ENCODE measurements at regions not wholly inside any gene's neighbourhood (a gene's known extent, or its start where the extent isn't known, plus 50 kb on each side); places are given as distances from the start of the nearest gene placed in this dataset.

DNA sequence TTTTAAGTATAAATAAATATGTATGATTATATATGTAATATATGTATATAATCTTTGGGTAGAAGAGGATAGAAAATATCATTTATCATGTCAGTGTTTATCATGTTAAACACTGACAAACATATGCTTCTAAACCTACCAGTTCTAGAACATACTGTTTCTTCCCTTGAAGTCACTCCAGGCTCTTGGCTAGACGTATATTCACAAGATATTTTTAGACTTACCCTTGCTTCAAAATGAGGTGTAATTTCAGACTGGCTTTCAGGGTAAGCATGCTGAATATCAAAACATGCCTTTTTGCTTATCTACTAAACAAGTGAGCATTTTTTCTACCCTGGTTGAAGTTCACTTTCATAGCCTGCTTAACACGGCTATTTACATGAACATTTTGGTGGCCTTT is 642.4 kb upstream of the PKDCC start:
- no peak for DNase-seq (ENCODE audit: low spot score)

DNA sequence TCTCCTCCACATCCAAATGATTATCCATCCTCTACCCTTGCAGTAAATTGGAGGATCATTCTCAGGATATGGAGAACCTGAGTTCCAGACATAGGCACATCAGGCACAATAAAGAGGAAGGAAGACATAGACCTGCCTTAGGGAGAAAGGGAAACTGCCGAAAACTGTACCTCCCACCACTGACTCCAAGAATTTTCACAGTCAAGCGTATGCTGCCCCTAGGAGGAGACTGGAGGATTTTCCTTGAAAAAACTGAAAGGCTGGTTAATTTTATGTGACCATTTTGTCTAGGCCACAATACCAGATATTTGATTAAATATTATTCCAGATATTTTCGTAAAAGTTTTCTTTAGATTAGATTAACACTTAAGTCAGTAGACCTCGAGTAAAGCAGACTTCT is 638.5 kb upstream of the PKDCC start:
- no peak for DNase-seq (ENCODE audit: low spot score)

DNA sequence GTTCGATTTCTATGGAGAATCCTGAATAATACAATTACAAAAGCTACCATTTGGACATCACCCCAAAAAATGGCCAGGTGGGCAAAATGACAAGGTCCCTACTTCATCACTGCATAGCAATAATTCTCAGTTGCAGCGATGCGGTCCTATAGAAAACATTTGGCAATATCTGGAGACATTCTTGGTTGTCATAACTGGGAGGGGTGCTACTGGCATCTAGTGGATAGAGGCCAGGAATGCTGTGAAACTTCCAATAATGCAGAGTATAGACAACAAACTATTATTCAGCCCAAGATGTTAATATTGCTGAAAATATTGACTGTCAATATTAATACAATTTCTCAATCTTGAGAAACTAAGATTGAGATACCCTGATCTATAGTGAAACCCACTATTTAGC is 637.8 kb upstream of the PKDCC start:
- DNase-seq (ENCODE audit: low spot score): no peak

DNA sequence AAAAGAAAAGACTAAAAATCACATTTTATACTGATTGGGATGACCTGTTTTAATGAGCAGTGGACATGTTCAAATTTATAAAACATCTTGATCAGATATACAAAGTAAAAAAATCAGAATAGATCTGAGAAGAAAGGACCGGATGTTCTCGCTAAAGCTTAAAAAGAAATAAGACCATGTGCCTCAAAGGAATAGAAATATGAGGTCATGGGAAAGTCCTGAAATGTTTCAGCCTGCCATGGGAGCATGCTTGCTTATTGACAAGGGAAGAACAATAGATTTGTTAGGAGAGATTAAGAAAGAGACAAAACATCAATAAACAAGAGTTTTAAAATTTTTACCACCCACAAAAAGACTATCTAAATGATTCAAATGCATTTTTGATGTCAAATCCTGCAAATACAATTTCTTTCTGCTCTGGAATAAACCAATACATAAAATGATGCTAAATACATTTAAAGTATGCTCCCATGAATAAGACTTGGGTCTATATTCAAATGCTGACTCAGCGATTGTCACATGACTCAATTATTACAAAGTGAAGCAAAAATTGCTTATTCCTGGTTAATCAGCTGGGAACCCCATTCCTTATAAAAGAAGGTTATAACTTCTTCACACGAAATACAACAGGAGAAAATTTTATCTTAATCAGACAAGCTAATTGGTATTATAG is 633.9 kb upstream of the PKDCC start:
- no peak for DNase-seq (ENCODE audit: low spot score)

DNA sequence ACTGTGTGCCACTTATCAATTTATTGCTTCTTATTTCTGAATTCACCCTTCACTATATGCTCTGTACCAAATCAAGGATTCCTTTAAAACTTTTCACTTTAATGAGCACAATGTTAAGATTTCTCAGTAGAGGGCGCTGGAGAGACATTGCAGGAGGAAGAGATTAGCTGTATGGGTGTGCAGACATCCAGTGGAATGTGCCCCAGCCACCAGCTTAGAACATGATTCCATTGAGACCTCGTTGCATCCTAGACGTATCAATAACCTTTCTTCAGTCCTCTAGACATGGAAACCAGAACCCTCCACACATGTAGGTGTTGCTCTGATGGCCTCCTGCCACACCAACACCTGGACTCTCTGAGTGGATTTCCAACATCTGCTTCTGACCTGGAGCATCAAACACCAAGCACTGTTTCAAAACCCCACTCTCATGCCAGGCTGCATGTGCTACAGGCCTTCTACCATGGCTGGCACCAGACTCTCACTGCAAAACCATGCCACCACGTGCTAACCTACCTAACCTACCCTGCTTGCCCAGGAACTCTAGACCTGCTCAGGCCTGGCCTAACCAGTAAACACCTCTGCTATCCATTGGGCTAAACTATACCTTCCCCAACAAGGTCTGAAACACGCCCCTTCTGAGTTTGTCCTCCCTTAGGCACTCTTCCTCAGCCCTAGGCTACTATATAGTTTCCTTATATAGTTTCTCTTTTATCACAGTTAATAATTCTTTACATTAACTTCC is 633.2 kb upstream of the PKDCC start:
- peak; percentile 61 for DNase-seq (ENCODE audit: low spot score)

DNA sequence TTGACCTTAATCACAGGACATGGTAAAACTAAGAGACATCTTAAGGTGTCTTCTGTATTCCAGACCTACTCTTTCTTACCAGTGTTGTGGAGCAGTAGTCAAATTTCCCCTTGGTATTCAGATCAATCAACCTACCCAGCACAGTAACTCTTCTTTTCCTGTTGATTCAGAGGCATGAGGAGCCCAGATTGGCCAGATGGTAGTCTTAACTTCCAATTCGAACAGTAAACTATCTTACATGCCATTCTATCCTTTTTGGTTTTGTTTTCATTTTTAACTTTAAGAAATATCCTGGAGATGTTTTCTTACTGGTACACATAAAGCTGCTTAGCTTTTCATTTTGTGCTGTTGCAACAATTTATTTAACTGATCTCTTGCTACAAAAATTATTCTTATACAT is 630.3 kb upstream of the PKDCC start:
- DNase-seq (ENCODE audit: low spot score): no peak

DNA sequence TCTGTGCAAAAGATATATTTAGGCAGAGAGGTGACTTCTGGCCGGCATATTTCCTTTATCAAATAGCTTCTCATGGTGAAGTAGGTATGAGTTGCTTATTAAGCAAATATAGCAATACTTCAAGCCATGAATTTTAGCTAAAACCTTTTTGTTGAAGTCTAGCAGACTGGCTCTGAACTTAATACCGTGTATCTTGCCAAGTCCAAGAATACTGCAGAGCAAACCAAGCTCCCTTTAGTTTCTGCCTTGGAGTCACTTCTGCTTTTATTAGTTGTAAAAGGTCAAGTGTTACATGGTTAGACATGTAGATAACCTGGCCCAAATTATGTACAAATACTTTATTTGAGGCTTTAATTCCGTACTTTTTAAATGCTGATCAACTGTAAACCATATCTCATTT is 627.6 kb upstream of the PKDCC start:
- no peak for DNase-seq (ENCODE audit: low spot score)

DNA sequence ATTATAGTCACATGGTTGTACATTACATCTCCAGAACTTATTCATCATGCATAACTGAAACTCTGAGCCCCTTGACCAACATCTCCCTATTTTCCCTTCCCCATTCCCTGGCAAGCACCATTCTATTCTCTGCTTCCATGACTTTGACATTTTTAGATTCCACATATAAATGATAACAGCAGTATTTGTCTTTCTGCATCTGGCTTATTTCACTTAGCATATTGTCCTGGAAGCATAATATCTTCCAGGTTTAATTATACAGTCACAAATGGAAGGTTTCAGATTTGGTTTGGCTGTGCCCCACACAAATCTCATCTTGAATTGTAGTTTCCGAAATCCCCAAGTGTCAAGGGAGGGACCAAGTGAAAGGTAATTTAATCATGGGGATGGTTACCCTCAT is 626.9 kb upstream of the PKDCC start:
- DNase-seq (ENCODE audit: low spot score): no peak

DNA sequence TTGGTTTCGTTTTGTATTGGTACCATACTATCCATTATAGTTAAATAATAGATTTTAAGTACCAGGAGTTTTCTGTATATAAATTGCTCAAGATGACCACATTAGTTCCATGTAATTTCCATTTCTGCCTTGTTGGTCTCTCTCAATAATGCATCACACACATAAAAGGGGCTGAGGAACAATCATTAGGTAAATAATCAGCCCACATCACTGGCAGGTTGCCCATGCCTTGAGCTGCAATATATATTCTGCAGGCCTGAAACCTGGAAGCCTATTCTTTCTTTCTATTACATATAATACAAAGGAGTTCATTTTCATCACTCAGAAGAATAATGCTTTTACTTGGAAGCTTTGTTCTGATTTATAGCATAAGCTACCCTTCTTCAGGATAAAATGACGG is 616.1 kb upstream of the PKDCC start:
- DNase-seq (ENCODE audit: low spot score): no peak

DNA sequence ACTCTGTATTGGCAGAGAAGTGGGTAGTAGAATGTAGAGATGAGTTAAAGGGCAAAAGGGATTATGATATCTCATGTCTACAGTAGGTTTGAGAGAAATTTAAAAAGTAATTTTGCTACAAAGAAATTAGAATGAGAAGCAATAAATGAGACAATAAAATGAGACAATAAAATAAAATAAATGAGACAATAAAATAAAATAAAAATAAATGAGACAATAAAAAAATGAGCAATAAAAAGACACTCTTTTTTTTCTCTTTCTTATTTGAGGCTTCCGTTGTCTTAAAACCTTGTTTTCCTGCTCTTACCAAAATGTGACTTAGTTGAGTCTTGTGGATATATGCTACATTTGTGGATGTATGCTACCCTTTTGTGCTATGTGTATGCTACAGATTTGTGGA is 615.4 kb upstream of the PKDCC start:
- no peak for DNase-seq (ENCODE audit: low spot score)

DNA sequence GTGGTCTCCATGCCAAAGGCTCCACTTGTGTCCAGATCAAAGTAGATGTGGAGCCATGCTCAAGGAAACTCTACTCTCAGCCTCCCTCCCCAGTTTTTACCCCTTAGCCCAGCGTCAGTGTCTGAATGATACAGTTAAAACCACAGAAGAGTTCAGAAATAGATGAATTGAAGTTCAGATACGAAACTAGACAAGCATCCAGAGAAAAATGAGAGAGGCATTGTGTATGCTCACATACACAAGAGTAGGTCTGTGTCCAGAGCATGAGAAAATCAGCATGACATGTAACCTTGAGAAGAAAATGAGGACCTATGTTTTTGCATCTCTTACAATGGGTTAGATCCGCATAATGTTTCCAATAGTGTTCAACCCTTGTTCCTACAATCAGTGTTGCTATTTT is 612.8 kb upstream of the PKDCC start:
- DNase-seq (ENCODE audit: low spot score): no peak

DNA sequence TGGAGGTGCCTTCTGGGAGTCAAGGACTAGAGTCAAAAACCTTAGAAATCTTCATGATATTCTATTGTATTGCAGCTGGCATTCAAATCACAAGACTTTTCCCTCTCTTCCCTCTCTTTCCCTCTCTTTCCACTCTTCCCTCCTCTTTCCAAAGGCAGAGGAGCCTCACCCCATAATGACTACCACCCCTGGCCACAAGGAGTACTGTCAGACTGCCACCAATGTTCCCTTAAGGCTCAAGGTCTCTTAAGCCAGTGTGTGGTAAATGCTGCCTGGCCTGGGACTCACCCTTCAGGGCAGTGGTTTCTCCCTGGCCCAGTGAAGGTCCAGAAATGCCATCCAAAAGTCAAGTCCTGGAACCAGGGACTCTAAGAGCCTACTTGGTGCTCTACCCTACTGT is 605.9 kb upstream of the PKDCC start:
- DNase-seq (ENCODE audit: low spot score): no peak

DNA sequence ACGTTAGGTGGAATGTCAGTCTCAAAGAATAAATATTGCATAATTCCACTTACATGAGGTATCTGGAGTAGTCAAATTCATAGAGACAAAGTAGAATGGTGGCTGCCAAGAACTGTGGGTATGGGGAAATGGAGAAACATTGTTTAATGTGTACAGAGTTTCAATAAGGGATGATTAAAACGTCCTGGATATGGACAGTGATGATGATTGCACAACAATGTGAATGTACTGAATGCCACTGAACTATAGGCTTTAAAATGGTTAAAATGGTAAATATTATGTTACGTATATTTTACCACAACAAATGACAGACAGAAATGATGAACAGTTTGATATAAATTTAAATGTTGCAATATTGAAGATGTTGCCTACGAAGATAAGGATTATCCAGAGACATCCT is 602.0 kb upstream of the PKDCC start:
- DNase-seq (ENCODE audit: low spot score): no peak

DNA sequence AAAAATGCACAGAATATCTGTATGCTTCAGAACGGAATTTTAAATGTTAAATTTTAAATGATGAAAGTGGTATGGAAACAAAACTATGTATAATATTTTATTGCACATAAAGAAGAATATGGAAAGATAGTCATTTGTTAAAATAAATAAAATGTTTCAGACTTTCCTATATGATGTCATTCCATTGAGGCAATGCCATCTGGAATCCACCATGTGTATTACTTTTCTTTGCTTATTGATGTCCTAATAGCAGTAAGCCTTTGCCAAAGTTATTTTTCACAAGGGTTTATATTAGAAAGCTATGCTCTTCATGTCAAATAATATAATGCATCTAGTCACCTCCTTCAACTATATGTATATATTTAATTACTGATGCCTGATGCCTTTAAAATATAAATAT is 601.6 kb upstream of the PKDCC start:
- DNase-seq (ENCODE audit: low spot score): no peak

DNA sequence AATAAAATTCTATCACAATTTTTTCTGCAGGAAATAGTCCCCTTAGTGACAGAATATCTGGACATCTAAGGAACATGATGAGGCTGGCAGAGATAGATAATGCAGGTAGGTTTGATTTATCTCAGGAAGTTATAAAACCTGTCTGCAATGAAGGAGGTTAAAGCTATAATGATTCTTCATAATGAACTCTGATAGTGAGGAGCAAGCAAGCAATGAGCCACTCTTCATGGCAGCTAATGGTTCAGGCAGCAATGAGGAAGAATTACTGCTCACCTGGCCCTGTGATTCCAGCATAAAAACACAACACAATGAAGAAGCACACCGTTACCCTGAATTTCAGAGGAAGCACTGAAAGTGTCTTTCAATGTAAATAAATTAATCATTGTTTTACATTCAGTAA is 599.6 kb upstream of the PKDCC start:
- no peak for DNase-seq (ENCODE audit: low spot score)

DNA sequence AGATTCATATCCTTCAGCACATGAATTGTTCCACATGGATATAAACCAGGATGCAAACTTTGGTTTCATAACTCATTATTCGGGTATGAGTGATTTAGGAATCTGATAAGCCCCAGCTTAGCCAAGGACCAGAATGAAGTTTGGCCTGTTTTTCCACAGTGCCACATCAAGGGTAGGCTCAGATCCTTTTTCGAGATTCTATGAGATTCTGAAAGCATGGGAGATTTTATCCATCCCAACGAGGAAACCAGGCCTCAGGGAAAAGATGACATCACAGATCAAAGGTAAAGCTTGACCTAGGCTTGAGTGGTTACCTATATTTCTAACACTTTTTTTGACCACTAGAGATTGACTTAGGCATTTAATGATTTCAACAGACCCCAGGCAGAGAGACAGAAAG is 590.8 kb upstream of the PKDCC start:
- DNase-seq (ENCODE audit: low spot score): no peak

DNA sequence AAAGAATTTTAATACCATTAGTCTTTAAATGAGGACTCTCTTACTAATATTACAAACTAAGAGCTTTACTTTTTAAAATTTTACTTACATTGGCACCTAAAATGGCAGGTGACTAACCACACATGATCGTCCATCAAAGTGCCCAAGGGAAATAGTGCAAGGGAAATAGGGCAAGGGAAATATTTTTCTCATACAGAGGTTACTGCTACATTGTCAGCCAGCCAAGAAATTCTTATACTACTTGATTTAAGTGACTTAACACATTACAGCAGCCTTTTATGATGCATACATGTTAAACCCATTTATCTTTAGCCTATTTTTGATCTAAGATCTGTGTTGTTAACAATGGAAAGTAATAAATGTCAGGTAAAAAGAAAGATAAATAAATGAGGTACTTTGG is 587.2 kb upstream of the PKDCC start:
- no peak for DNase-seq (ENCODE audit: low spot score)

DNA sequence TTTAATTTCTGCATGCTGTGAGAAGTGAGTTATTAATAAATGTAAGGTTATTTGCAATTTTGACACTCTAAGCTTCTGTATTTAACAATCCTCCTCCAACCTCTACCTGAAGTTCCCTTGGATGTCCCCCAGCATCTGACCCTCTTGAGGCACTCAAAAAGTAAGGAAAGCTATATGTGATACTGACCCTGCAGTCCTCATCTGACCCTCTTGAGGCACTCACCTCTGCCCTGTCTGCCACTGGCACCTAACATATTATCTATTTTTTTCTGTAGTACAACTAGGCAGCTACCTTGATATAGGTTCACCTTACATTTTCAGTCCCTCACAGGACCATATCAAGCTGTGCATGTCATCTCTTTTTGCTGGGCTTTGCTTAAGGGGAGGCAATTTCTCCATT is 583.4 kb upstream of the PKDCC start:
- no peak for DNase-seq (ENCODE audit: low spot score)

DNA sequence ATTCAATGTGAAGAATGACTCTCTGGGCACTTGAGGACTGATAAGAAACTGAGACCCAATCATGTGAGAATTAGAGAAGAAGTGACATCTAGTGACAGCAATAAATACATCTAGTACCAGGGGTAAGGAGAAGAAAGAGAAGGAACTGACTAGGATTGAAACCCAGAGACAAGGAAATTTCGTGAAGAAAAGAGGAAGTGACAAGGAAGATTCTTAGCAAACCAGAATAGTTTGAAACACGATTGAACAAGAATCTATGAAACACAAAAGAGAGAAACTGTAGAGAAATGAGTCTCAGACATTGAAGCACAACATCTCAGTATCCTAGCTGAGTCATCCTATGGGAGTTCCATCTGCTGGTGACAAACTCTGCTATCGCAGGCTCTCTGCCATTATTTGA is 571.9 kb upstream of the PKDCC start:
- DNase-seq (ENCODE audit: low spot score): no peak

DNA sequence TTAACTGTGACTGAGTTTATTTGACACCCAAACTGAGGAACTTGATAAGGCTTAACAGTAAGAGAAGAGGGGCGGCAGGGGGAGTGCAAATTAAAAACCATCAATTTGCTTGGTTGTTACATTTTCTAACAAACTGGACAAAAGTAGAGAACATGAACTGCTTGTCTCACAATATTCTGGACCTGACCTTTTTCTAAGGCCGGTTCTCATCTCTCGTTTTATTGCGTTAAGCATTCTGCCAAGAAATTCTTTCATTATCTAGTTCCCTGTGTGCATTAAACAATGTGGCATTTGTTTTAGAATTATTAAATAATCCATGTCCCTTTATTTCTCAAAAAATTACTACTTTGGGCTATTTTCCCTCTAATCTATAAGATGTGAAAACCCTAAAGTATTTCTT is 565.2 kb upstream of the PKDCC start:
- no peak for DNase-seq (ENCODE audit: low spot score)

DNA sequence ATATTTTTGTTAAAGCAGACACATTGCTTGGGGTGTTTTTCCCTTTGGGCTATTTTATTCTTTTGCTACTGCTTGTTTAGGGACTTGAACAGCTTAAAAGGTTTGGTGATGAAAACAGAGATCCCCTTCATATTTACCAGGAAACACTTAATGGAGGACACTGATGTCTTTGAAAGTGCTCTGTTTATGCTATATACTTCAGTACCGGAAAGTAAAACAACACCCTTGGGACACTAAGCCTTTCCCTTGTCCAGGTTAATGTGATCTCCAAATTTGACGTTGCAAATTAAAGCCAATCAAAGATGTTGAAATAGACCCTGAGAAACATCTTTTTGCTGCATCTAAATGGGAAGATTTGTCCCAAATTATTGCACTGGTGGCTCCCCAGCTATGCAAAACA is 564.6 kb upstream of the PKDCC start:
- DNase-seq (ENCODE audit: low spot score): no peak

DNA sequence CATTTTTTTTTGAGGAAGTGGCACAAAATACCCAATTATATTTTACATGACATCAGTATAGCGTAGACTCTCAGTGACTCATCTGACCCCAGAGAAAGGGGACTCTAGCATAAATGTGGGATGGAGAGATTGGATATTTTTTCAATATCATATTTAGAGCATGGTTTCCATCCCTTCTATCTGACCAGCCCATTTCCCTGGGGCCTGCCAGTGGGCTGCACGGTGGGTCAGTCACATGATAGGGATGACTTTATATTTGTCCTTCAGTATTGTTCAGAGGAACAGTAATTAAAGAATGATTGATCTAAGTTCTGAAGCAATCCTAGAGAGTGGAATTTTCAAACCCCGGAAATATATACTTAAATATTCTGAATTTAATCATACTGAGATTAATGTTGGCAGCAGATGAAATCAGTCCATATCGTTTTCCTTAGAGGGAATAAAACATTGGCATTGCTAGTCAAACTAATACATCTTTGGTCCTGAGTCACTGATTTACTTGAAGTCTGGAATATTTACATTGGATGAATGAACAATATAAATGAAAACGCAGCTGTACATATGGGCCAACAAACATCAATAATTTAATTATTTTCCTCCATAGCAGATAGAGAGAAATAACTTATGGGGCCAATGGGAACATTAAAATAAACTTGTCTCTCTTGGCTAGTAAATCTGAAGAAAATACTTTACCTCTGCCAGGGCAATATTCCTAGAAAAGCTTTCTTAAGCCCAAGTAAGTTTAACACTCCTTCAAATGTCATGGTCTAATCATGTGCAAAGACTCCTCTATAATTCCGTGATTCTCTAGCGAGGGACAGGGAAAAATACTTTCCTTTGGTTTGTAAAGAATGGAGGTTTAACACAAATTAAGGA is 563.6 kb upstream of the PKDCC start:
- DNase-seq (ENCODE audit: low spot score): no peak

DNA sequence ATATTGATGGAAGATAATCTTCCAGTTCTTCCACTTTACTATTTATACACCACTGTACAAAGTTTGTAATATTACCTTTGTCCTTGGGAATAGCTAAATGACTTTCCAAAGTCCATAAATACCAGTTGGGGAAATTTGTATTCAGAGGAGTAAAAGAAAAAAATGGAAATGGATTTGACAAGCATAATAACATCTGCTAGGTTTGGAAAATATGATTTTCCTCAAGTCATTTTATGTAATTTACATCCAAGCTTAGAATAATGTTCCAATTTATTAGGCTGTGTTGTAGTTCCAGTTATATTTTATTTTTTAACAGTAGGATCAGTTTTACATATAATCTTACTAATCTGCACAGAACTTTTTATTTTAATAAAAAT is 563.0 kb upstream of the PKDCC start:
- no peak for DNase-seq (ENCODE audit: low spot score)
